Heart left ventricle (tissue), 16 donors: ENCODE measurements at regions not wholly inside any gene's neighbourhood (a gene's known extent, or its start where the extent isn't known, plus 50 kb on each side); places are given as distances from the start of the nearest gene placed in this dataset.
"Not testable (repeated sequence)": the region's sequence is repeated elsewhere in the genome, so short reads cannot be mapped to it uniquely, and the experiment has no call there.

ENCODE experiments used
- ATAC-seq, 4 donors: fragments of 200-7000 bp; cut with Tn5 transposase; one replicate each; pipeline ENCODE4 v1.9.1; 2020 to 2022; ENCODE audit warnings: moderate library complexity in 4 of 4, mild to moderate bottlenecking in 3 of 4, moderate number of reproducible peaks in 1 of 4
- DNase-seq, 5 donors: peaks; one replicate each; pipeline ENCODE4 v3.0.0-alpha.2; 2020
- H3K27ac ChIP-seq, 12 donors: fragments of 200-600 bp; sonication (generic) in 4 of 12; one replicate each; pipeline versions ENCODE4 v1.5.0 to v1.8.0; 2016 to 2022; ENCODE audit warnings: mild to moderate bottlenecking in 2 of 12
- H3K27me3 ChIP-seq, 9 donors: fragments of 200-600 bp; sonication (generic) in 2 of 9; one replicate each; pipeline versions ENCODE4 v1.5.1 to v1.8.0; 2016 to 2022; ENCODE audit warnings: mild to moderate bottlenecking in 3 of 9
- H3K36me3 ChIP-seq, 9 donors: fragments of 200-600 bp; sonication (generic) in 2 of 9; one replicate each; pipeline versions ENCODE4 v1.5.0 to v1.8.0; 2018 to 2022; ENCODE audit warnings: mild to moderate bottlenecking in 2 of 9
- H3K4me1 ChIP-seq, 12 donors: fragments of 200-600 bp; sonication (generic) in 4 of 12; one replicate each; pipeline versions ENCODE4 v1.5.0 to v1.8.0; 2016 to 2022; ENCODE audit warnings: mild to moderate bottlenecking in 3 of 12
- H3K4me3 ChIP-seq, 12 donors: fragments of 200-600 bp; sonication (generic) in 4 of 12; one replicate each; pipeline versions ENCODE4 v1.5.0 to v1.8.0; 2017 to 2022; ENCODE audit warnings: mild to moderate bottlenecking in 9 of 12, moderate library complexity in 4 of 12
- H3K9me3 ChIP-seq, 12 donors: fragments of 200-600 bp; sonication (generic) in 4 of 12; one replicate each; pipeline versions ENCODE4 v1.5.0 to v1.8.0; 2016 to 2022; ENCODE audit warnings: mild to moderate bottlenecking in 1 of 12
- CTCF ChIP-seq, 12 donors: fragments of 200-600 bp; sonication (generic) in 4 of 12; IDR thresholded peaks; one replicate each; pipeline versions ENCODE4 v1.5.0 to v1.8.0; 2018 to 2022; ENCODE audit warnings: antibody characterized with exemption in 12 of 12, mild to moderate bottlenecking in 5 of 12
- POLR2A ChIP-seq, 2 donors: fragments of 450-650 bp; IDR thresholded peaks; one replicate each; pipeline ENCODE4 v1.6.1; 2017; ENCODE audit warnings: antibody characterized with exemption in 2 of 2, mild to moderate bottlenecking in 2 of 2, moderate library complexity in 2 of 2
- WGBS, 4 donors: extraction: QIAGEN DNeasy Blood & Tissue Kit in 2 of 4; methylation state at CpG; one replicate each; pipeline versions ENCODE4 v1.1.5 to v1.1.7; 2013 to 2018; 5-methylcytosine and 5-hydroxymethylcytosine counted together
- intact Hi-C, 10 donors: fragments of 100-400 bp; cut with DNase I; formaldehyde crosslinking; loops; one replicate each; pipeline versions ENCODE4 v1.11.1 to v1.14.2; 2022
- donor health status: ischemic (EF 13 %, LVEDD 7.1; RV severe dilation, severe dysfunction).
- donor health status: healthy with polysubstance abuse.
- donor health status: DM: no; HTN: yes; CAD: no.
- donor health status: DM: no; HTN: no; CAD: no.
- donor health status: ischemic (EF 25% LVEDD 6.9; RV normal size, moderate dysfunction).
- donor health status: ischemic (EF 25% LVEDD 5.7; RV mildly dilated, moderate dysfunction).
- donor health status: healthy.
- donor health status: DM: yes; HTN: yes; CAD: no.
- donor health status: ischemic (EF 35%, LVEDD 5.7; RV mildly dilated, moderate dysfunction).
- donor health status: nonischemic (EF 11% LVEDD 7.7; RV severe dilation, severe dysfunction).
- donor health status: DM: yes; HTN: yes; CAD: no.
- donor health status: PGD.
- donor health status: ischemic (EF 29% LVEDD 5.4; RV normal size, mild dysfunction).
- donor health status: nonischemic (EF 23%, LVEDD 6.1; RV moderate dilation, normal function).

GRCh38 chr6:67698534-67698933, 936.5 kb upstream of the ADGRB3 start:
- no peak overlapping the region for H3K4me3 ChIP-seq
- WGBS, 4 donors, result 56 to 74% (median 60%) methylated on average over 4 of the region's 4 CpGs
- H3K9me3 ChIP-seq, result no peaks in the 10 kb centered on the region
- intact Hi-C loops, result no loop called here
- H3K27me3 ChIP-seq, result no peaks in the 10 kb centered on the region
- ATAC-seq (no peak), DNase-seq (no peak)
- no peaks in the 10 kb centered on the region for H3K4me1 ChIP-seq
- H3K27ac ChIP-seq, result no peak overlapping the region
- no peak for TF ChIP-seq POLR2A (IDR thresholded peaks at IDR 0.05)
- TF ChIP-seq CTCF (IDR thresholded peaks at IDR 0.05), result no peak
- no peaks in the 10 kb centered on the region for H3K36me3 ChIP-seq

- H3K27me3 ChIP-seq, result no peaks in the 10 kb centered on the region
- H3K4me1 ChIP-seq, result no peaks in the 10 kb centered on the region
- DNase-seq (no peak), ATAC-seq (no peak)
- no peak overlapping the region for H3K4me3 ChIP-seq
- H3K27ac ChIP-seq, result no peak overlapping the region
- H3K36me3 ChIP-seq, result no peaks in the 10 kb centered on the region
- no peaks in the 10 kb centered on the region for H3K9me3 ChIP-seq
- intact Hi-C loops, result no loop called here
- TF ChIP-seq POLR2A (IDR thresholded peaks at IDR 0.05) (no peak), CTCF (IDR thresholded peaks at IDR 0.05) (no peak)
- 71 to 78% (median 76%) methylated on average over 4 of the region's 4 CpGs for WGBS, 4 donors
These were observed 941.0 kb upstream of the ADGRB3 start for GRCh38 chr6:67694127-67694526.

- ATAC-seq, result no peak
- Histone ChIP-seq H3K27ac (no peak overlapping the region), H3K4me1 (no peaks in the 10 kb centered on the region), H3K27me3 (no peaks in the 10 kb centered on the region), H3K9me3 (no peaks in the 10 kb centered on the region), H3K4me3 (no peak overlapping the region), H3K36me3 (no peaks in the 10 kb centered on the region)
- WGBS, 4 donors, result 79 to 93% (median 84%) methylated on average over 1 of the region's 1 CpG
- DNase-seq, result no peak
- TF ChIP-seq CTCF (IDR thresholded peaks at IDR 0.05), result no peak
- TF ChIP-seq POLR2A (IDR thresholded peaks at IDR 0.05), result no peak
- intact Hi-C loops, result no loop called here
These were observed 945.8 kb upstream of the ADGRB3 start for GRCh38 chr6:67689329-67689728.

GRCh38 chr6:67687396-67687795, 947.7 kb upstream of the ADGRB3 start:
- Histone ChIP-seq H3K36me3 (no peaks in the 10 kb centered on the region), H3K27me3 (no peaks in the 10 kb centered on the region), H3K4me1 (no peaks in the 10 kb centered on the region), H3K4me3 (no peak overlapping the region), H3K9me3 (no peaks in the 10 kb centered on the region), H3K27ac (no peak overlapping the region)
- TF ChIP-seq CTCF (IDR thresholded peaks at IDR 0.05) (no peak), POLR2A (IDR thresholded peaks at IDR 0.05) (no peak)
- intact Hi-C loops, result no loop called here
- 69 to 87% (median 81%) methylated on average over 7 of the region's 7 CpGs for WGBS, 4 donors
- no peak for ATAC-seq
- no peak for DNase-seq

GRCh38 chr6:67686225-67686624, 948.9 kb upstream of the ADGRB3 start:
- ATAC-seq, H3K36me3 ChIP-seq, H3K4me1 ChIP-seq, H3K9me3 ChIP-seq, H3K27me3 ChIP-seq, H3K4me3 ChIP-seq, H3K27ac ChIP-seq, intact Hi-C loops, DNase-seq: not testable (repeated sequence)
- 71 to 90% (median 86%) methylated on average over 1 of the region's 1 CpG for WGBS, 4 donors
